ENCODE measurements at regions not wholly inside any gene's neighbourhood (a gene's known extent, or its start where the extent isn't known, plus 50 kb on each side); places are given as distances from the start of the nearest gene placed in this dataset.
"Not testable (repeated sequence)": the region's sequence is repeated elsewhere in the genome, so short reads cannot be mapped to it uniquely, and the experiment has no call there.

DNA sequence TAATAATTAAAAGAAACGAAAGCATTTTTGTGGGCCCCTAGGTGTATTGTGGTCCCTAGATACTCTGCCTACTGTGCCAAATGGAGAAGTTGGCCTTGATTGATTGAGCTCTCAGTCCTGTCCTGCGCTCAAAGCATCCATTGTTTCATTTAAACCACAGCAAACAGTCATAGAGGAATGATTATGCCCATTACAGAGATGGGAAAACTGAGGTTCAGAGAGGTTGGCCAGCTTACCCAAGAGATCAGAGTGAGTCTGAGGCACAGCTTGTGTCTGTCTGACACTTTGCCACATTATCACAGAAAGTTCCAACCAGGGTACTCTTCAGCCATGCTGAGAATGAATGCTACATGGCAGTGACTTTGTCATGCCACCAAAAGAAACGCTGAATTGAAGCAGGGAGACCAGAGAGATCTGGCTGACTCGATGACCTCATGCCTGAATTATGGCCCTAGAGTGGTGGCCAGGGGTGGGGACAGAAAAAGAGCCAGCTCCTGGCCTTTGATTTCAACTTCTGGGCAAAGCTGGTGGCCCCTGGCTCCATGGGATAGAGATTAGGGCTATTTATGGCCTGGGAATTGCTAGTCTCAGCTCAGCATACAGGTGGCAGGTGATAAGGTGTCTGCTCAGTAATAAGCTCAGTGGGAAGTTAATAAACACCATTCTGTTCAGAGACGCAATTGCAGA is 180.5 kb downstream of the MIAT start:
- DNase-seq (ENCODE audit: low read depth) = no peak
- TF ChIP-seq, protein P1, sequence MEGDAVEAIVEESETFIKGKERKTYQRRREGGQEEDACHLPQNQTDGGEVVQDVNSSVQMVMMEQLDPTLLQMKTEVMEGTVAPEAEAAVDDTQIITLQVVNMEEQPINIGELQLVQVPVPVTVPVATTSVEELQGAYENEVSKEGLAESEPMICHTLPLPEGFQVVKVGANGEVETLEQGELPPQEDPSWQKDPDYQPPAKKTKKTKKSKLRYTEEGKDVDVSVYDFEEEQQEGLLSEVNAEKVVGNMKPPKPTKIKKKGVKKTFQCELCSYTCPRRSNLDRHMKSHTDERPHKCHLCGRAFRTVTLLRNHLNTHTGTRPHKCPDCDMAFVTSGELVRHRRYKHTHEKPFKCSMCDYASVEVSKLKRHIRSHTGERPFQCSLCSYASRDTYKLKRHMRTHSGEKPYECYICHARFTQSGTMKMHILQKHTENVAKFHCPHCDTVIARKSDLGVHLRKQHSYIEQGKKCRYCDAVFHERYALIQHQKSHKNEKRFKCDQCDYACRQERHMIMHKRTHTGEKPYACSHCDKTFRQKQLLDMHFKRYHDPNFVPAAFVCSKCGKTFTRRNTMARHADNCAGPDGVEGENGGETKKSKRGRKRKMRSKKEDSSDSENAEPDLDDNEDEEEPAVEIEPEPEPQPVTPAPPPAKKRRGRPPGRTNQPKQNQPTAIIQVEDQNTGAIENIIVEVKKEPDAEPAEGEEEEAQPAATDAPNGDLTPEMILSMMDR (conservative IDR thresholded peaks at IDR 0.05; ENCODE audit: control insufficient read depth, insufficient read depth, low read depth, low read length) = no peak
- no peak overlapping the region for H3K4me3 ChIP-seq (ENCODE audit: control insufficient read depth, low read depth, low read length)

DNA sequence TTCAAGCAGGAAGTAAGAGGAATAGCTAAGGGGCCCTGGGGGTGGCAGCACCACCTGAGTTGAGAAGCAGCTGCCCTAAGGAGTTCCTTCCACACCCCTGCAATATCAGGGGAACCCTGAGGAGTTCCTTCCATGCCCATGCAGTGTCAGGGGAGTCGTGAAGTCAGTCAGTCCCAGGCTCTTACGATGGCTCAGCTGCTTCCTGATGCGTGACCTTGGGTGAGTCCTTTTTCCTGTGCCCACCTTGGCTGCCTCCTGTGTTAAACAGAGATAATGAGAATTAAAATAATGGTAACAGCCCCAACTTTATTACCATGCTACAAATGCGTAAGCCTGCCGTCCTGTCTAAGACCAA is 181.1 kb downstream of the MIAT start:
- TF ChIP-seq, protein P1 (conservative IDR thresholded peaks at IDR 0.05; ENCODE audit: control insufficient read depth, insufficient read depth, low read depth, low read length) = no peak
- H3K4me3 ChIP-seq (ENCODE audit: control insufficient read depth, low read depth, low read length) = no peak overlapping the region
- no peak for DNase-seq (ENCODE audit: low read depth)

DNA sequence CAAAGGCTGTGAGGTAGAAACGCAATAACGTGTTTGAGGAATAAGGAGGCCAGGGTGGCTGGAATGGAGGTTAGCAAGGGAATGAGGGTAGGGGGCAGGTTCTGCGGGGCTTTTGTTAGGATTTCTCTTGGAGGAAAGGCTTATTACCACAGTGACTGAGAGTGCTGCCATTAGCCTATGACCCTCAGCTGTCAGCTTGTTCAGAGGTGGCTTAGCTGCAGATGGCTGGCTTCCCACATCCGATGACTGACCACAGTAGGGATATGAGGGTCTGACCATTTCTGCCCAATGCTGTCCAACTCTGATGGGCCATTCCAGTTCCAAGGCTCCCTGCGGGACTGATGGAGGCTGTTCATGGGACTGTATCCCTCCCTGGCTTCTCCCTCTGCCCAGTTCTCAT is 181.8 kb downstream of the MIAT start:
- TF ChIP-seq, protein P1 (conservative IDR thresholded peaks at IDR 0.05; ENCODE audit: control insufficient read depth, insufficient read depth, low read depth, low read length) = no peak
- H3K4me3 ChIP-seq (ENCODE audit: control insufficient read depth, low read depth, low read length) = no peak overlapping the region
- no peak for DNase-seq (ENCODE audit: low read depth)

DNA sequence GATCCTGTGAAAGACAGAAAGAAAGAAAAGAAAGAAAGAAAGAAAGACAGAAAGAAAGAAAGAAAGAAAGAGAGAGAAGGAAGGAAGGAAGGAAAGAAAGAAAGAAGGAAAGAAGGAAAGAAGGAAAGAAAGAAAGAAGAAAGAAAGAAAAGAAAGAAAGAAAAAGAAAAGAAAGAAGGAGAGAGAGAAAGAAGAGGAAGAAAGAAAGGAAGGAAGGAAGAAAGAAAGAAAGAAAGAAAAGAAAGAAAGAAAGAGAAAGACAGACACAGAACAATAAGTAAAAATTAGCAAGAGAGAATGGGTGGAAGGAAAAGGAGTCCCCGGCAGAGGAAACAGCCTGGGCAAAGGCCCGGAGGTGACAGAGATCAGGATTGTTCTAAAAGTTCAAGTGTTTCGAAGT is 183.4 kb downstream of the MIAT start:
- not testable (repeated sequence) for DNase-seq (ENCODE audit: low read depth); H3K4me3 ChIP-seq (ENCODE audit: control insufficient read depth, low read depth, low read length)

DNA sequence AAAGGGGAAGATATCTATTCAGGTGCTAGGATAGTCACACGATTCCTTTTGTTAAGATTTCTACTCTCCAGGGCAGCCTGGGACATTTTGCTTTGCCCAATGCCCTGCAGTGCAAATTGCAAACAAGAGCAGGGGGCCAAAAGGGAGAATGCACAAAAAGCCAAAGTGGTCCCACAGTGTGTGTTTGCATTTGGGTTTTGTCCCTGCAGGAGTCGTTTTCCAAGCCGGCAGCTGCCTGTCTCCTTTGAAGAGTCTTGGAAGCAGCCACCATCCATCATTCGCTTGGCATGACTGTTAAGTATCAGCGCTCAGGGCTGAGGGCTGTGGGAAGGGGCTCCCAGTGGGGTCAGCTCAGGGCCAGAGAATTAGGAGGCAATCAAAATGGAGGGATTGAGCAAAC is 184.7 kb downstream of the MIAT start:
- H3K4me3 ChIP-seq (ENCODE audit: control insufficient read depth, low read depth, low read length) = no peak overlapping the region
- TF ChIP-seq, protein P1 (conservative IDR thresholded peaks at IDR 0.05; ENCODE audit: control insufficient read depth, insufficient read depth, low read depth, low read length) = no peak
- no peak for DNase-seq (ENCODE audit: low read depth)

DNA sequence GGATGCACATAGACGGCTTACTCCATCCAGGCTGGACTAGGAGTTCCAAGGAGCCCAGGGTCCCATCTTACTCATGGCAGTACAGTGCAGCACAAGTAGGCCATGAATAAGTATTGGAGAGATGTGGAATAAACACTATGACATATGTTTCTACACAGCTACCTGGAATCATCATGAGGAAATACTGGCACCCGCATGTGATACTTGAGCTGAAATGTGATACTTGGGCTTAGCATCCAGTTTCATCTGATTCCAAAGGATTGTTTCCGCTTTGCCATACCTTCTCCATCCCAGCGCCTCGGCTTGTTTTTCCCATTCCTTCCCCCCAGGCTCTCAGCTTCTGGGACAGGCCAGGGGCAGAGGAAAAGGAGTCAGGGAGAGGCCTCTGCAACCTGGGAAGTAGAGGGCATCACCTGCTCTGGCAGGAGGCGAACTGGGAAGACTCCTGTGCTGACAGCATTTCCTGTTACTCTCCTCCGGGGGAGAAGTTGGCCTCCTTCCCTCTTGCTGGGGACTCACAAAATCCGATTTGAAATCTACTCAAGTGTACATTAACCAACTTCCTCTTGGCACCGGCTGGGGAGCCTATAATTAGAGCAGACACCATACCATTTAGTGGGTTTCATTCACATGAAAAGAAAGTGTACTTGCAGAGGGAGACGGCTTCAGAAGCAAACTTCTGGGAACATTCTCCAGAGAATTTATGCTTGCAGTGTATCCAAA is 187.8 kb downstream of the MIAT start:
- DNase-seq (ENCODE audit: low read depth) = no peak
- TF ChIP-seq, protein P1 (conservative IDR thresholded peaks at IDR 0.05; ENCODE audit: control insufficient read depth, insufficient read depth, low read depth, low read length) = no peak
- H3K4me3 ChIP-seq (ENCODE audit: control insufficient read depth, low read depth, low read length) = no peak overlapping the region

DNA sequence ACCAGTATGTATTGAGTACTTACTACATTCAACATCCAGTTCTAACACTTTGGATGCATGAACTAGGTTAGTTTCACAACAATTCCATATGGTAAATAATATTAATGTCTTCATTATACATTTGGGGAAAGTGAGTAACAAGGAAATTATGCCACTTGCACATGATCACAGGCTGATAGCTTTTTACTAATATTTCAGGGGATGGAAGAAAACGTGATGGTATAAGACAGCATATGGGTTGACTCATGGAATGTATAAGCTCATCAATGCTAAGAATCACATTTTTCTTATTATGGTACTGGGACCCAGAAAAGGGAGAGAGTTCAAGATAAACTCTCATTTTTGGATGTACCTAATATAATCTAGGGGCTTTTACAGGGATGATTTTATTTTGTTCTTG is 188.7 kb downstream of the MIAT start:
- H3K4me3 ChIP-seq (ENCODE audit: control insufficient read depth, low read depth, low read length) = no peak overlapping the region
- no peak for DNase-seq (ENCODE audit: low read depth)
- TF ChIP-seq, protein P1 (conservative IDR thresholded peaks at IDR 0.05; ENCODE audit: control insufficient read depth, insufficient read depth, low read depth, low read length) = no peak

Data from fibroblast of mammary gland (primary cell).